ENCODE measurements at regions not wholly inside any gene's neighbourhood (a gene's known extent, or its start where the extent isn't known, plus 50 kb on each side); places are given as distances from the start of the nearest gene placed in this dataset.

- no peak overlapping the region for H2AFZ ChIP-seq (ENCODE audit: low read length)
- no peaks in the 10 kb centered on the region for H3K9me3 ChIP-seq (ENCODE audit: insufficient read depth, low read depth, low read length)
- TF ChIP-seq EZH2phosphoT487 (IDR thresholded peaks at IDR 0.05; ENCODE audit: borderline replicate concordance) = no peak
- TF ChIP-seq, protein P1, sequence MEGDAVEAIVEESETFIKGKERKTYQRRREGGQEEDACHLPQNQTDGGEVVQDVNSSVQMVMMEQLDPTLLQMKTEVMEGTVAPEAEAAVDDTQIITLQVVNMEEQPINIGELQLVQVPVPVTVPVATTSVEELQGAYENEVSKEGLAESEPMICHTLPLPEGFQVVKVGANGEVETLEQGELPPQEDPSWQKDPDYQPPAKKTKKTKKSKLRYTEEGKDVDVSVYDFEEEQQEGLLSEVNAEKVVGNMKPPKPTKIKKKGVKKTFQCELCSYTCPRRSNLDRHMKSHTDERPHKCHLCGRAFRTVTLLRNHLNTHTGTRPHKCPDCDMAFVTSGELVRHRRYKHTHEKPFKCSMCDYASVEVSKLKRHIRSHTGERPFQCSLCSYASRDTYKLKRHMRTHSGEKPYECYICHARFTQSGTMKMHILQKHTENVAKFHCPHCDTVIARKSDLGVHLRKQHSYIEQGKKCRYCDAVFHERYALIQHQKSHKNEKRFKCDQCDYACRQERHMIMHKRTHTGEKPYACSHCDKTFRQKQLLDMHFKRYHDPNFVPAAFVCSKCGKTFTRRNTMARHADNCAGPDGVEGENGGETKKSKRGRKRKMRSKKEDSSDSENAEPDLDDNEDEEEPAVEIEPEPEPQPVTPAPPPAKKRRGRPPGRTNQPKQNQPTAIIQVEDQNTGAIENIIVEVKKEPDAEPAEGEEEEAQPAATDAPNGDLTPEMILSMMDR (conservative IDR thresholded peaks at IDR 0.05; ENCODE audit: low read length) = no peak
Measured at GRCh38 chr5:74131250-74131649, 505.3 kb downstream of the ARHGEF28 start.

DNA sequence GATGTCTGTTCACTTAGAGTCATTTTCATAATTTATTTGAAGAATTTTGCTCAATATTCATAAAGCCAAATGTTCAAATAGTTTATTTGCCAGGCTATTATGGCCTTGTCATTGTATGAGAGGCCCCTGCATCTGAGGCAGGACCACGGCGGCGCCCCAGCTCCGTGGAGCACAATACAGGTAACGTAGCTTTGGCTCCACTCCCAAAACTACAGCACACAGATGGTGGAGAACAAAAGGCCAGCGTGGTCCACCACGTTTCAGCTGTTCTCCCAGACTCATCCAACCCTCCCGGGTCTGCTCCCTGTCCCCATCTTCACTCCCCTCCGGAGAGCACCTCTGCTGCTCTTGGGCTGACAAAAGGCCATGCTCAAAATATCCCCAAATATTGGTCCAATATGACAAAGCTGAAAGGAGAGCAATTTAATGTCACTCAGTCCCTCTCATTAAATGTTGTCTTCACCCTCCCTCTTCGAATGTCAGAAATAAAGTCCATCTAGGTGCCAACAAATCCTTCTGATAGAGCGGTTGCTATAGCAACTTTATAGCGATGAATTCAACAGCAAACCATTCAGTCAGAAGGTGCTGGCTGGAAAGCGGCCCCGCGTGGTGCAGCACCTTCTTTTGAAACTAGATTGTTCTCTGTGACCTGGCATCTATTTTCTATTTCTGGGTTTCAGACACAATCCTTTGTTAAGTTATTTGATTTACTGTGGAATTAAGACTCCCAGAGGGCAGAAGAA, 504.3 kb downstream of the ARHGEF28 start:
- H4K20me1 ChIP-seq (ENCODE audit: insufficient read depth, low read length, poor library complexity, severe bottlenecking) = no peaks in the 10 kb centered on the region
- TF ChIP-seq, protein P1 (conservative IDR thresholded peaks at IDR 0.05; ENCODE audit: low read length) = no peak
- no peak for TF ChIP-seq EZH2phosphoT487 (IDR thresholded peaks at IDR 0.05; ENCODE audit: borderline replicate concordance)
- H3K27me3 ChIP-seq (ENCODE audit: insufficient read depth, low read length, poor library complexity, severe bottlenecking) = no peaks in the 10 kb centered on the region
- H3K4me1 ChIP-seq (ENCODE audit: insufficient read depth, low read length, poor library complexity, severe bottlenecking) = peaks cover 23% of the 10 kb centered on the region
- no peaks in the 10 kb centered on the region for H3F3A ChIP-seq (ENCODE audit: low read depth)
- no peaks in the 10 kb centered on the region for H3K79me2 ChIP-seq (ENCODE audit: insufficient read depth, low read length)
- no peaks in the 10 kb centered on the region for H3K9me2 ChIP-seq (replicated peaks; ENCODE audit: low read depth, low read length)
- H3K9ac ChIP-seq (ENCODE audit: low read depth, low read length, poor library complexity, severe bottlenecking) = no peak overlapping the region
- no peak overlapping the region for H3K4me3 ChIP-seq (ENCODE audit: low read length, poor library complexity, severe bottlenecking)
- H2AFZ ChIP-seq (ENCODE audit: low read length) = no peak overlapping the region
- H3K4me2 ChIP-seq (ENCODE audit: low read depth, low read length, poor library complexity, severe bottlenecking) = no peak overlapping the region
- no peaks in the 10 kb centered on the region for H3K9me3 ChIP-seq (ENCODE audit: insufficient read depth, low read depth, low read length)
- H3K36me3 ChIP-seq (ENCODE audit: insufficient read depth, low read length) = no peaks in the 10 kb centered on the region

More at GRCh38 chr5:74131250-74131649, 505.3 kb downstream of the ARHGEF28 start:
- Histone ChIP-seq H3K4me3 (ENCODE audit: low read length, poor library complexity, severe bottlenecking) (no peak overlapping the region), H4K20me1 (ENCODE audit: insufficient read depth, low read length, poor library complexity, severe bottlenecking) (no peaks in the 10 kb centered on the region), H3K4me1 (ENCODE audit: insufficient read depth, low read length, poor library complexity, severe bottlenecking) (peaks cover 18% of the 10 kb centered on the region), H3F3A (ENCODE audit: low read depth) (no peaks in the 10 kb centered on the region), H3K27me3 (ENCODE audit: insufficient read depth, low read length, poor library complexity, severe bottlenecking) (no peaks in the 10 kb centered on the region), H3K9me2 (replicated peaks; ENCODE audit: low read depth, low read length) (no peaks in the 10 kb centered on the region), H3K9ac (ENCODE audit: low read depth, low read length, poor library complexity, severe bottlenecking) (no peak overlapping the region), H3K79me2 (ENCODE audit: insufficient read depth, low read length) (no peaks in the 10 kb centered on the region), H3K36me3 (ENCODE audit: insufficient read depth, low read length) (no peaks in the 10 kb centered on the region), H3K4me2 (ENCODE audit: low read depth, low read length, poor library complexity, severe bottlenecking) (no peak overlapping the region)

GRCh38 chr5:74127381-74128320, 501.7 kb downstream of the ARHGEF28 start:
- Histone ChIP-seq H3K9me3 (ENCODE audit: insufficient read depth, low read depth, low read length) (no peaks in the 10 kb centered on the region), H3K4me1 (ENCODE audit: insufficient read depth, low read length, poor library complexity, severe bottlenecking) (peaks cover 46% of the 10 kb centered on the region), H3K36me3 (ENCODE audit: insufficient read depth, low read length) (no peaks in the 10 kb centered on the region), H3K4me3 (ENCODE audit: low read length, poor library complexity, severe bottlenecking) (no peak overlapping the region), H3F3A (ENCODE audit: low read depth) (no peaks in the 10 kb centered on the region; the same call in 1 of the 2 replicates), H2AFZ (ENCODE audit: low read length) (0 out of 2 replicates have a peak overlapping the region, but pooled peaks have one; percentile 20), H3K79me2 (ENCODE audit: insufficient read depth, low read length) (no peaks in the 10 kb centered on the region), H3K9me2 (replicated peaks; ENCODE audit: low read depth, low read length) (no peaks in the 10 kb centered on the region), H4K20me1 (ENCODE audit: insufficient read depth, low read length, poor library complexity, severe bottlenecking) (no peaks in the 10 kb centered on the region), H3K27me3 (ENCODE audit: insufficient read depth, low read length, poor library complexity, severe bottlenecking) (no peaks in the 10 kb centered on the region), H3K9ac (ENCODE audit: low read depth, low read length, poor library complexity, severe bottlenecking) (no peak overlapping the region), H3K4me2 (ENCODE audit: low read depth, low read length, poor library complexity, severe bottlenecking) (no peak overlapping the region)
- TF ChIP-seq EZH2phosphoT487 (IDR thresholded peaks at IDR 0.05; ENCODE audit: borderline replicate concordance) = no peak
- TF ChIP-seq, protein P1 (conservative IDR thresholded peaks at IDR 0.05; ENCODE audit: low read length) = no peak

Measured in Loucy (cell line).